OCI-LY1 (cell line): ENCODE measurements at regions not wholly inside any gene's neighbourhood (a gene's known extent, or its start where the extent isn't known, plus 50 kb on each side); places are given as distances from the start of the nearest gene placed in this dataset.

Source experiments
- H2AFZ ChIP-seq: fragments of 200-600 bp; sonication (generic), shearing (Covaris generic); 2 replicates; pipeline ENCODE4 v1.6.0; 2014; ENCODE audit warnings: antibody characterized with exemption, mild to moderate bottlenecking, low read length
- H3F3A ChIP-seq: fragments of 200-600 bp; sonication (generic), shearing (Covaris generic); 2 replicates; pipeline ENCODE4 v1.6.0; 2014; ENCODE audit warnings: mild to moderate bottlenecking, antibody characterized with exemption, low read length, moderate library complexity; ENCODE audit not compliant: insufficient read depth
- H3K27ac ChIP-seq: fragments of 200-600 bp; sonication (generic); 2 replicates; pipeline ENCODE4 v1.5.1; 2014; ENCODE audit warnings: low read length, mixed run types, mild to moderate bottlenecking, low read depth; ENCODE audit not compliant: poor library complexity, severe bottlenecking
- H3K27me3 ChIP-seq: fragments of 200-600 bp; sonication (generic); 2 replicates; pipeline ENCODE4 v1.6.0; 2014; ENCODE audit warnings: antibody characterized with exemption, mild to moderate bottlenecking, low read length, moderate library complexity; ENCODE audit not compliant: insufficient read depth
- H3K36me3 ChIP-seq: fragments of 200-600 bp; sonication (generic); 2 replicates; pipeline ENCODE4 v1.6.1; 2014; ENCODE audit warnings: mild to moderate bottlenecking, antibody characterized with exemption, low read length, moderate library complexity, mixed read lengths; ENCODE audit not compliant: insufficient read depth
- H3K4me1 ChIP-seq: fragments of 200-600 bp; sonication (generic); 2 replicates; pipeline ENCODE4 v1.5.1; 2014; ENCODE audit warnings: mild to moderate bottlenecking, low read length, moderate library complexity; ENCODE audit not compliant: insufficient read depth, severe bottlenecking
- H3K4me2 ChIP-seq: fragments of 200-600 bp; sonication (generic), shearing (Covaris generic); 2 replicates; pipeline ENCODE4 v1.6.1; 2014; ENCODE audit warnings: low read length
- H3K4me3 ChIP-seq: fragments of 200-600 bp; sonication (generic); 2 replicates; pipeline ENCODE4 v1.5.1; 2014; ENCODE audit warnings: low read length, low read depth, mild to moderate bottlenecking, mixed read lengths; ENCODE audit not compliant: poor library complexity, severe bottlenecking
- H3K79me2 ChIP-seq: fragments of 200-600 bp; shearing (Covaris generic); 2 replicates; pipeline ENCODE4 v1.6.1; 2016; ENCODE audit warnings: mixed run types, low read length, mixed read lengths; ENCODE audit not compliant: insufficient read depth
- H3K9ac ChIP-seq: fragments of 200-600 bp; sonication (generic), shearing (Covaris generic); 2 replicates; pipeline ENCODE4 v1.6.1; 2014; ENCODE audit warnings: mild to moderate bottlenecking, low read length, mixed read lengths
- H3K9me2 ChIP-seq: fragments of 200-600 bp; sonication (generic), shearing (Covaris generic); 2 replicates; pipeline ENCODE4 v1.6.1; 2014; ENCODE audit warnings: low read depth, mild to moderate bottlenecking, low read length, mixed read lengths
- H3K9me3 ChIP-seq: fragments of 200-600 bp; shearing (Covaris generic); 2 replicates; pipeline ENCODE4 v1.6.1; 2014; ENCODE audit warnings: low read length, mixed read lengths
- H4K20me1 ChIP-seq: fragments of 200-600 bp; sonication (generic), shearing (Covaris generic); 2 replicates; pipeline ENCODE4 v1.6.0; 2016; ENCODE audit warnings: mild to moderate bottlenecking, low read length; ENCODE audit not compliant: insufficient read depth
- CTCF ChIP-seq: fragments of 200-600 bp; sonication (generic), shearing (Covaris generic); IDR thresholded peaks from 2 replicates; pipeline ENCODE4 v1.5.1; 2017; ENCODE audit warnings: mild to moderate bottlenecking, antibody characterized with exemption, low read length, moderate library complexity, mixed read lengths
- EZH2 ChIP-seq: fragments of 200-600 bp; sonication (generic), shearing (Covaris generic); IDR thresholded peaks from 2 replicates; pipeline ENCODE4 v1.8.0; 2017; ENCODE audit warnings: borderline replicate concordance, mixed run types, mild to moderate bottlenecking, antibody characterized with exemption, low read length, moderate library complexity, mixed read lengths

GRCh38 chr2:103660519-103660918, 898.7 kb downstream of the TMEM182 start:
- TF ChIP-seq CTCF (no peak), EZH2 (no peak)
- no peaks in the 10 kb centered on the region for H3K36me3 ChIP-seq
- H3K4me2 ChIP-seq: no peak overlapping the region
- H3F3A ChIP-seq: no peaks in the 10 kb centered on the region
- no peak overlapping the region for H2AFZ ChIP-seq
- H4K20me1 ChIP-seq: no peaks in the 10 kb centered on the region
- no peaks in the 10 kb centered on the region for H3K4me1 ChIP-seq
- H3K9me2 ChIP-seq: no peaks in the 10 kb centered on the region
- no peak overlapping the region for H3K4me3 ChIP-seq
- no peaks in the 10 kb centered on the region for H3K79me2 ChIP-seq
- no peak overlapping the region for H3K27ac ChIP-seq
- no peaks in the 10 kb centered on the region for H3K9me3 ChIP-seq
- no peaks in the 10 kb centered on the region for H3K27me3 ChIP-seq
- H3K9ac ChIP-seq: no peak overlapping the region

GRCh38 chr2:103660947-103661346, 899.1 kb downstream of the TMEM182 start:
- H4K20me1 ChIP-seq: no peaks in the 10 kb centered on the region
- H3K4me2 ChIP-seq: no peak overlapping the region
- no peaks in the 10 kb centered on the region for H3K4me1 ChIP-seq
- no peaks in the 10 kb centered on the region for H3K9me2 ChIP-seq
- no peak overlapping the region for H3K9ac ChIP-seq
- no peaks in the 10 kb centered on the region for H3F3A ChIP-seq
- no peak overlapping the region for H2AFZ ChIP-seq
- H3K27ac ChIP-seq: no peak overlapping the region
- H3K27me3 ChIP-seq: no peaks in the 10 kb centered on the region
- TF ChIP-seq EZH2: no peak
- TF ChIP-seq CTCF: no peak
- no peaks in the 10 kb centered on the region for H3K9me3 ChIP-seq
- H3K36me3 ChIP-seq: no peaks in the 10 kb centered on the region
- H3K79me2 ChIP-seq: no peaks in the 10 kb centered on the region
- H3K4me3 ChIP-seq: no peak overlapping the region

GRCh38 chr2:103664690-103665089, 902.9 kb downstream of the TMEM182 start:
- H3K27ac ChIP-seq: no peak overlapping the region
- H3F3A ChIP-seq: no peaks in the 10 kb centered on the region
- H3K79me2 ChIP-seq: no peaks in the 10 kb centered on the region
- TF ChIP-seq EZH2 (no peak), CTCF (no peak)
- H3K4me3 ChIP-seq: no peak overlapping the region
- H2AFZ ChIP-seq: no peak overlapping the region
- no peaks in the 10 kb centered on the region for H4K20me1 ChIP-seq
- no peak overlapping the region for H3K9ac ChIP-seq
- H3K27me3 ChIP-seq: no peaks in the 10 kb centered on the region
- no peaks in the 10 kb centered on the region for H3K9me3 ChIP-seq
- H3K9me2 ChIP-seq: no peaks in the 10 kb centered on the region
- no peaks in the 10 kb centered on the region for H3K4me1 ChIP-seq
- no peaks in the 10 kb centered on the region for H3K36me3 ChIP-seq
- H3K4me2 ChIP-seq: no peak overlapping the region
